ENCODE measurements at regions not wholly inside any gene's neighbourhood (a gene's known extent, or its start where the extent isn't known, plus 50 kb on each side); places are given as distances from the start of the nearest gene placed in this dataset.
"Not testable (repeated sequence)": the region's sequence is repeated elsewhere in the genome, so short reads cannot be mapped to it uniquely, and the experiment has no call there.

DNA sequence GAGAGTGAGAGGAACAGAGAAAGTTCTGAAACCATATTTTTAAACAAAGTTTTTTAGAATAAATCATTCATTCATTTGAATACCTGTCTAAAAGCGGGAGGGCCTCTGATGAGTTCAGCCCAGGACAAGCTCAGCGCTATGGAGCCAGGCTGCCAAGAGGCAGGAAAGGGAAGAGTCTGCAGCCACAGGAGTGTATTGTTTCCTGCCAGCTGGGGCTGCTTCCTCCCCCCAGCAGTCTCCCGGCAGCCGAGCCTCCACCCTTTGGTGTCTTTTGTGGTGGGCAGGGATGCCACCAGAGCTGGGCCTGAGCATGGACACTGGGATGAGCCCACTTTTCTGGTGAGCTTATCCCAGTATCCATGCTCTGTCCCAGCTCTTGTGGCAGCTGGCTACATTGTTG, 199.5 kb upstream of the TPRG1 start:
- no peak for DNase-seq (ENCODE audit: low spot score)

DNA sequence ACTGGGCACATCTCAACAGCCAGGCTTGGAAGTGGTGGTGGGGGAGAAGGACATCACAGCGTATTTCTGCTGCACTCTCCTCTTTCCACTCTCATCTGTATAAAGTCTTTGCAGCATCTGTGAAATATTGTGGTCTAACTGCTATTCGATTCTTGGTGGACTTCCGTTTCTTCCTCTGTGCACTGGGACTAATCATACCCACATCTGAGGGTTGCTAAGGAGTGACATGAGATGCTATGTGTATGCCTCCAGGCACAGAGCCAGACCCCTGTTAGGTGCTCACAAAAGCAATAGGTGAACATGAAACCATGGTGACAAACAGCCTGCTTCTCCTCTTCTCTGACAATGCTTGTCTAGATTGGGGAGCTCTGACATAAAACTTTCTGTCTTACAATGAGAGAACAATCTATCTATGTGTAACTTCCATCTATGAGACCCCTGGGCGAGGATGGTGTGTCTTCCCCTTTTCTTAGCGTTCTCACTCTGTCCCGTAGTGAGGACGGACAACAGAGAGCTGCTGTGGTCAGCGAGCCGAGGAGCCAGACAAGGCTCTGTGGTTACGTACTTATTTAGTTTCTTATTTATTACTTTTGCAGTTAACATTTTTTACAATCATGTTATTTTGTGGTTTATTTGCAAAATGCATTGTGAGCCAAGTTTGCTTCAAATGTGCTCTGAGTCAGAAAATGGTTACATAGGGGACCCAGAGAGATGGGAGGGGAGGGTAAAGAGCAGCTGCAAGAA, 196.7 kb upstream of the TPRG1 start:
- no peak for DNase-seq (ENCODE audit: low spot score)

DNA sequence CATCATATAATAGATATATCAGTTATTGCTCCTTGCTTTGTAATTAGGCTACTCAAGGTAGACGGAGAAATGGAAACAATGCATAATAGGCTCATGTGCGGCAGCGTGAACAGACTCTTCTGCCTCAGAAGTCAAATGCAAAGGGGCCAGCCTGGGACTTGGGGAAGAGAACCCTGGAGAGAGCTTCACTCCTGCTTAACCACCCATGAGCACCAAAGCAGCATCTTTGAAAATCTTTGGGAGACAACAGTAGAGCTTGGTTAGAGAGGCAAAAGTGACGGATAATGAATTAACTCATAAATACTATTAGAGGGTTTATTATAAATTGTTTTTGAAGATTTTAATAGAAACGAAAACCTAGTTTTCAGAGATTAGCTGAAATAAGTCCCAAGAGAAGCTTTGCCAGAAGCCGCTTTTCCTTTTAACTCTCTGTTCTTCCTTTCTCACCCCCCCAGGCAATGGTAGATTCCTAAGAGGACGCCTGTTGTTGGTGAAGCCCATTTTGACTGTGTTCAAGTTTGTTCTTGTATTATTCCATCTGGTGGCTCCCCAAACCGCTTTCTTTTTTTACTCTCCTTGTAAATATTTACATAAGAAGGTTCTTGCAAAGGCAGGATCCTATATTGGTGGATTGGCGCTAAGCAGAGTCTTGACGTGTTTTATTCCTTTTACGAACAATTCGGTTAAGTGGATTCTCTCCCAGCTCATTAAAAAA, 196.0 kb upstream of the TPRG1 start:
- no peak for DNase-seq (ENCODE audit: low spot score)

DNA sequence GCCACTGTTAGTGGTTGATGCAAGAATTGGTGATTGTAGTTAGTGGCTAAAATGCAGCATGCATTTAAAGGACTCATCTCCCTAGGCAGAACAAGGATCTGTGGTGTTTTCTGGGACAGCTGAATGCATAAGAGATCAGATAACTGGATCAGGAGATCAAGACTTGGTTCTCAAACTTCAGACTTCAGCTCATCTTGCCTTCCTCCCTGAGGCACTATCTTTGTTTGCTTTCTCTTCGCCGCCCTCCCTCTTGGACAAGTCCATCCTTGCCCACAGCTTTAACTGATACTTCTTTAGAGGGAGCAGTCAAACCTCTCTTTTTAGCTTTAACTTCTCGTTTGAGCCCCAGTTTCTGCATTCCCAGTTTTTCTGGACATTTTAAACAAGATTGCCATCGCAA, 195.4 kb upstream of the TPRG1 start:
- DNase-seq (ENCODE audit: low spot score) = no peak

DNA sequence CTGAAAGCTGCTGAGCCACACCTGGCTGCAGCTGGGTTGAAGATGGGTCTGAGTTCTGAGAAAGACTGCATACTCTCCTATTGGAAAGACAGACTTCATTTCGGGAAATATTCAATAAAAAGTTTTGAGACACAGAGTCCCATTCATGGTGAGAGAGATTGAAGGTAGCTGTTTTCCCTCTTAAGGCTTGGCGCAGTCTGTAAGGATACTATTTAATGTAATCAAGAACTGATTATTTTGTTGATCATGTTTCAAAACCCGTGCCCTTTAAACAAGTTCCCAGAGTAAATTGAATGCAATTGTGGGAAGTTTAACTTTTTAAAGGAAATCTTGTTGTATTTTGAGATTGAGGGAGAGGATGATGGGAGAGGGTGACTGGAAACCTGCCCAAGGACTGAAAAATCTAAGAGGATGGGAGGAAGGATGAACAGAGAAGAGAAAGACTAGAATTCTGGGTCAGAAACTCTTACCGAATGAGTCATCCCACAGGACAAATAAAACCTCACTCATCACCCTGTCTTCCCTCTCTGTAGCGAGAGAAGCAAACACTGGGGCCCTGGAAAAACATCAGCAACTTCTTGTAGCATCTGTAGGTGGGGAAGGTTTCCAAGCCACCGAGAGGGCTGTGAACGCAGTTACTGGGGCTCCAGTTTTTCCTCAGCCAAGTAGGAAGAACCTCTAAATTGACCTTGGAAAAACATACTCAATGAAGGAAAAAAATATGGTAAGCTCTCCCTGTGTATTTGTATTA, 193.2 kb upstream of the TPRG1 start:
- no peak for DNase-seq (ENCODE audit: low spot score)

DNA sequence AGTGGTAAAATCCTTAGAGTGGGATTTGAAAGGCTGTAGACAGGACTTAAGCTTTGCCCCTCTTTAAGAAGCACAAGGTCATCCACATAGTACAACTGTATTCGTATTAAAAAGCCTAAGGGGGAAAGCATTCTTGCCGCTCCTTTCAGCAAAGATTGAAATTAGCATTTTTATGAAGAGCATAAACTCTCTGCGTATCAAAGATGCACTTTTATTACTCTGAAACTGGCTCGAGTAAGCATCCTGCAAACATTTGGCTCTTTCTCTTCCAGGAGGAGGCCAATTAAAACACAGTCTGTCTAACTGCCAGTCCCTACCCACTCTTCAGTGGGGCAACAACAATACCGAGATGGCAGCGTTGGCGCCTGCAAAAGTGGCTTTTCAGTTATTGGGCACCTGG, 192.5 kb upstream of the TPRG1 start:
- DNase-seq (ENCODE audit: low spot score) = no peak

DNA sequence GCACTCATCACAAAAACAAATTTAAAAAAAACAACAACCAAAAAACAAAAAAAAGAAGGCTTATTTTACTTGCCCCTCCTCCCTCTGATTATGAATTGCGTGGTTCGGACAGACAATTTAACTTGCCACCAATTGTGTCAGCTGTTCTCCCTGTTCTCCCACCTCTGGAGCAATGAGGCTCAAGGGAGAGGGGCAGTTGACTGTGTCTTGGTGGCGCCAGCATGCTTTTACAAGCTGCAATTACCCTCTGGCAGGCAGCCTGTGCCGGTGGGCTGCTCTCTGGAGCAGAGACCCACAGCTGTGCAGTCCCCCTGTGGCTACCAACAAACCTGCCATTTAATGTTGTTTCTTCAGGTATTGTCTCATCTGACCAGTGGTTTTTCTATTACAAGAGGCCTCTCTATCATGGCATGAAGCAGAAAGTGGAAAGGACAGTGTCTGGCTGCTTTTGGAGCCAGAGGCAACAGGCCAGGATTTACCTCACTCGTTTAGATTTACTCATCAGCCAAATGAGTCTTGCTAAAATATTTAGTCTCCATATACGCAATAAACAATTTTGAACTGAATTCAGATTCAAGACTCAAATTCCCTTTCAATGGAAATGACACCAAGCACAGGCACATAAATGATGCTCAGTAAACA, 192.0 kb upstream of the TPRG1 start:
- no peak for DNase-seq (ENCODE audit: low spot score)

DNA sequence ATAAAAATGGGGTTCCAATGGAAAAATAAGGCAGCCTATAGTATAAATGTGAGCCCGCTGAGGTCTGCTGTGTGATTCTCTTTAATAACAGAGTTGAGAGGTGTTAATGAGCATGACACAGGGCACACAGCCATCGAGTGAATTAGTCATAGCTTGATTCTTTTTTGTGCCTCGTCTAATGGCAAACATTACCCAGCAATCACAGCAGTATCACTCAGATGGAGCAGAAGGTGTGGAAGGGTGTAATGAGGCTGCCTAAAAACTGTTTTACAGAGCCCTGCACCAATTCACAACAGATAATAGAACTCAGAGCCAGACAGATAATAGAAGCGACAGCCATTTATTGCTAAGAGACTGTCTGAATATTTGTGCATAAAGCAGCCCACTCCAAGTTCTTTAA, 178.6 kb upstream of the TPRG1 start:
- no peak for DNase-seq (ENCODE audit: low spot score)

DNA sequence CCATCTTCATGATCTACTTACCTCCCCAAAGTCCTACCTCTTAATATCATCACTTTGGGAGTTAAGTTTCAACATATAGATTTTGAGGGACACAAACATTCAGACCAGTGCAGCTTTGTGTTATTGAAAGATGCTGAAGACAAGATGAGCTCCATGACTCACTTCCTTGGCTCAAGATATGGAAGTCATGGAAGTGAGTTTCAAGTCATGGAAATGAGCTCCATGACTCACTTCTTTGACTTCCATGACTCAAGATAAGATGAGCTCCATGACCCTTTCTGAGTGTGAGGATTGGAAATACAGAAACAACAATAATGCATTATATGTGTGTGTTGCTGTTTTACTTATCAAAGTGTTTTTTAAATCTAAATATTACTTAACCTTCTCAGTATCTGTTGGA, 170.2 kb upstream of the TPRG1 start:
- no peak for DNase-seq (ENCODE audit: low spot score)

DNA sequence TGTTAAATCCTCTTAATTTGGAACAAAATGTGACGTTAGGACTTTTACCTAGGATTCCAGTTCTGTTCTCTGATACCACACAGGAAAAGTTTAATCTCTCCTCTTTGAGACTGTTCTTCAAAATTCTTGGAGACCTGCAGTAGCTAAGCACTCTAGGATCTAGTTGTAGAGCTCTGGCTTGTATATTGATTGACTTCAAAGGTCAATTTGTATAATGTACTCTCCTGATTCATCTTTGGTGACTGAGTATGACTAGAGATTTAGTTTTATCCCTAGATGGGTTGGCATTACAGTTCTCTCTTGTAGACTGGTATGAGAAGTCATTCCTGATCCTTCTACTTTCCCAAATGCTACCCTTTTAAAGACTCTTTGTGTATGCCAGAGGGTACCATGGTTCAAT, 168.4 kb upstream of the TPRG1 start:
- no peak for DNase-seq (ENCODE audit: low spot score)

DNA sequence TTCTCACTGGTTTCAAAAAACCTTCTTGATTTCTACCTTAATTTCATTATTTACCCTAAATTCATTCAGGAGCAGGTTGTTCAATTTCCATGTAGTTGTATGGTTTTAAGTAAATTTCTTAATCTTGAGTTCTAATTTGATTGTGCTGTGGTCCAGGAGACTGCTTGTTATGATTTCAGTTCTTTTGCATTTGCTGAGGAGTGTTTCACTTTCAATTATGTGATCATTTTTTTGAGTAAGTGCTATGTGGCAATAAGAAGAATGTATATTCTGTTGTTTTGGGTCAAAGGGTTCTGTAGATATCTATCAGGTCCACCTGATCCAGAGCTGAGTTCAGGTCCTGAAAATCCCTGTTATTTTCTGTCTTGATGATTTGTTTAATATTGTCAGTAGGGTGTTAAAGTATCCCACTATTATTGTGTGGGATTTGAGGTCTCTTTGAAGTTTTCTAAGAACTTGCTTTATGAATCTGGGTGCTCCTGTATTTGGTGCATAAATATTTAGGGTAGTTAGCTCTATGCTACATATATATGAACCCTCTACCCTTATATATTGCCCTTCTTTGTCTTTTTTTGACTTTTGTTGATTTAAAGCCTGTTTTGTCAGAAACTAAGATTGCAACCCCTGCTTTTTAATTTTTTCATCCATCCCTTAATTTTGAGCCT, 158.4 kb upstream of the TPRG1 start:
- DNase-seq (ENCODE audit: low spot score) = no peak

DNA sequence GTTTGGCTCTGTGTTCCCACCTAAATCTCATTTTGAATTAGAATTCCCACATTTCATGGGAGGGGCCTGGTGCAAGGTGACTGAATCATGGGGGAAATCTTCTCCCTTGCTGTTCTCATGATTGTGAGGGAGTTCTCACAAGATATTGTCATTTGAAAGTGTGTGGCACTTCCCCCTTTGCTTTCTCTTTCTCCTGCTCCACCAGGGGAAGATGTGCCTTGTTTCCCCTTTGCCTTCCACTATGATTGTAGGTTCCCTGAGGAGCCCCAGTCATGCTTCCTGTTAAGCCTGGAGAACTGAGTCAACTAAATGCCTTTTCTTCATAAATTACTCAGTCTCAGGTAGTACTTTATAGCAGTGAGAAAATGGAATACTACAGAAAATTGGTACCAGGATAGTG, 157.2 kb upstream of the TPRG1 start:
- DNase-seq (ENCODE audit: low spot score) = no peak

DNA sequence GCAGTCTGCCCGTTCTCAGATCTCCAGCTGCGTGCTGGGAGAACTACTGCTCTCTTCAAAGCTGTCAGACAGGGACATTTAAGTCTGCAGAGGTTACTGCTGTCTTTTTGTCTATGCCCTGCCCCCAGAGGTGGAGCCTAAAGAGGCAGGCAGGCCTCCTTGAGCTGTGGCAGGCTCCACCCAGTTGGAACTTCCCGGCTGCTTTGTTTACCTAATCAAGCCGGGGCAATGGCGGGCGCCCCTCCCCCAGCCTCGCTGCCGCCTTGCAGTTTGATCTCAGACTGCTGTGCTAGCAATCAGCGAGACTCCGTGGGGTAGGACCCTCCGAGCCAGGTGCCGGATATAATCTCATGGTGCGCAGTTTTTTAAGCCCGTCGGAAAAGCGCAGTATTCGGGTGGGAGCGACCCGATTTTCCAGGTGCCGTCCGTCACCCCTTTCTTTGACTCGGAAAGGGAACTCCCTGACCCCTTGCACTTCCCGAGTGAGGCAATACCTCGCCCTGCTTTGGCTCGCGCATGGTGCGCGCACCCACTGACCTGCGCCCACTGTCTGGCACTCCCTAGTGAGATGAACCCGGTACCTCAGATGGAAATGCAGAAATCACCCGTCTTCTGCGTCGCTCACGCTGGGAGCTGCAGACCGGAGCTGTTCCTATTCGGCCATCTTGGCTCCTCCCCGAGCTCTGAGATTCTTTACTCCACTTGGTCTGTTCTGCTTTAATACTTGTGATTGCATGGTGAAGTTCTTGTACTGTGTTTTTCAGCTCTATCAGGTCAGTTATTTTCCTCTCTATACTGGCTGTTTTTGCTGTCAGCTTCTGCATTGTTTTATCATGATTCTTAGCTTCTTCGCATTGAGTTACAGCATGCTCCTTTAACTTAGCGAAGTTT, 148.9 kb upstream of the TPRG1 start:
- not testable (repeated sequence) for DNase-seq (ENCODE audit: low spot score)

DNA sequence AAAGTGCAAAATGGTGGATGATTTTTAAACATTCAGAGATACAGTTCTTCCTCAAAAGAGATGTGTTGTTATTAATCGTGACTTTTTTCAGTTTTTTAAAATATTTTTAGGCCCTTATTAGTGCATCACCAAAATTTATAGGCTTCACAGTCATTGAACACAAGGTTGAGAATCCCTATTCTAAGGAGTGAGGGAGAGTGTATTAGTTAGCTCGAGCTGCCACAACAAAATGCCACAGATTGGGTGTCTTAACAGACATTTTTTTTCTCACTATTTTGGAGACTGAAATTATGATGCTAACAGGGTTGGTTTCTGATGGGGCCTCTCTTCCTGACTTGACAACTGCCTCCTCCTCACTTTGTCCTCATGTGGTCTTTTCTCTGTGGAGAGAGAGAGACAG, 145.9 kb upstream of the TPRG1 start:
- DNase-seq (ENCODE audit: low spot score) = no peak

DNA sequence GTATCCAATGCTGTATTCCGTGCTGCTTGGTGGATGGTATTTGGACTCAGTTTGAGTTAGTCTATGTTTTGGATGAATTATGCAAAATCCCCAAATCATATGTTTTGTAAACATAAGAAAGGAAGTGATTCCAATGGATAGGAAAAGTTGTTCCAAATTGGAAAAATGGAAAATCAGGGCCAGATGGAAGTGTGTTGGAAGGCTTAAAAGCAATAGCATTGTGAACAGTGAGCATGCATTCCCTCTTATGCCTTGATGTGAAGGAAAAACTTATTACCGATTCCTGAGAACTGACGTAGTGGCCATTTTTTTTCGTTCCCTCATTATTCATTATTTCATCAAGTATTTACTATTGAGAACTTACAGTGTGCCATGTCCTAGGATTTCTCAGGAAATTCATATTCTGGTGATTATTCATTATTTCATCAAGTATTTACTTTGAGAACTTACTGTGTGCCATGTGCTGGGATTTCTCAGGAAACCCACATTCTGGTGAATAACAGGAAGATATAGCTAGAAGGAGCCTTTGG, 144.1 kb upstream of the TPRG1 start:
- DNase-seq (ENCODE audit: low spot score) = no peak

DNA sequence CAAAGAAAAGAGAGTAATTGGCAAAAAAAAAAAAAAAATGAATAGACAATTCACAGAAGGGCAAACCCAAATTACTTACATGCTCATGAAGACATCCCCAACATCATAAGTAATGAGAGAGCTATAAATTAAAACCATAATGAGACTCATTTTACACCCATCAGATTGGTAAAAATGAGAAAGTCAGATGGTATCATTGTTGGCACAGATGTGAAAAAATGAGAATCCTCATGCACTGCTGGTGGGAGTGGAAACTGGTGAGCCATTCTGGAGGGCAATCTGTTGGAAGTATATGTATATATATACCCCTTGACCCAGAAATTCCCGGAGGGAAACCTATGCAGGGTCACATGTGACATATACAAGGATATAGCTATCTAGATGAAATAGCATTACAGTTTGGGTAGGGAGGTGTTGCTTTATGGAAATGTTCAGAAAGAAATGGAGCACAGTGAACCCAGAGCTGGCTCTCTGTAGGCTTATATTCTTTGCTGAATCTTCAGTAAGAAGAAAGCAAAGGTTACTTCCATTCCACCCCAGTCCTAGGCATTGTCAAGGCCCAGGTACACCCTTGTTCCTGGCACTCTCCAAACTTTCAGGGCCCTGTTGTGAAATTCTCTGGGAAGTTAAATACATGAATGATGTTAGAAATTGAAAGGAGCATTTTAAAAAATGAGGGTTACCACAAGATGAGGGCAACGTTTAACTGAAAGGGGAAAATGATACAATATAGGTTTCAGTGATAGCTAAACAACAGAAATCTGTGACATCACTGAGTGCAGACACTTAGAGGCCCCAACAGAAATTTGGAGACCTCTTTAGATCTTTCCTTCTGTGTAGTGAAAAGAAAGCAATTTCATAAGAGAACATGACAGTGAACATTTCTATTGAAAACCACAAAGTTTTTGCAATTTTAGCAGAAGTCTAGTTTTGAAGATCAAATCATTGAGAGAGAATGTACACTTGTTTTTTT, 132.7 kb upstream of the TPRG1 start:
- DNase-seq (ENCODE audit: low spot score) = no peak

DNA sequence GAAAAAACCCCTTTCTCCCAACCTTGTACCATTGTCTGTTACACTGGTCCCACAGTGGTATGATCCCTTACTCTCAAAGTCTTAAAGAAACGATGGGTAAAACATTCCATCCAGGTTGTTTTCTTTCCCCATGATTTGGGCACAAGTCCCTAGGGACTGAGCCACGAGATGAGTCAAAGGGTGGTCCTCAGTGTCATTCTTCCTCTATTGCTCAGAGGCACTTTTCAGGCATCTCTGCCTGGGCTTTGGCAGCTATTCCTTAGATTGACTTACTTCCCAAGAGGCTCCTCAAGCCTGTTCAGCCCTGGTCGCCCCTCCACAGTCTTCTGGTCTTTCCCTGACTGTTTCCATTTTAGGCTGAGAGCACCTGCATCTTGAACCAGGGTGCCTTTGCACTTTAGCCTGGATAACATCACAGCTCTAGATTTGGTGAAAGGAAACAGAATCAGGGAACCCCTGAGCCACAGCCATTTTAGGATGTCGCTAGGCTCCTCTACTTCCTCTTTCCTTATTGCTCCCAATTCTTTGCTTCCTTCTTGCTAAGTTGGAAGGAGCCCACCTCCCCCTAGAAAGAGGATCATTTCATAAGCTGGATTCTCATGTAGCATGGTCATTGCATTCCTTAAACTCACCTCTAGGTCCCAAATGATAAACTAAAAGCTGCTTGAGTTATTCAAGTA, 131.0 kb upstream of the TPRG1 start:
- DNase-seq (ENCODE audit: low spot score) = no peak

DNA sequence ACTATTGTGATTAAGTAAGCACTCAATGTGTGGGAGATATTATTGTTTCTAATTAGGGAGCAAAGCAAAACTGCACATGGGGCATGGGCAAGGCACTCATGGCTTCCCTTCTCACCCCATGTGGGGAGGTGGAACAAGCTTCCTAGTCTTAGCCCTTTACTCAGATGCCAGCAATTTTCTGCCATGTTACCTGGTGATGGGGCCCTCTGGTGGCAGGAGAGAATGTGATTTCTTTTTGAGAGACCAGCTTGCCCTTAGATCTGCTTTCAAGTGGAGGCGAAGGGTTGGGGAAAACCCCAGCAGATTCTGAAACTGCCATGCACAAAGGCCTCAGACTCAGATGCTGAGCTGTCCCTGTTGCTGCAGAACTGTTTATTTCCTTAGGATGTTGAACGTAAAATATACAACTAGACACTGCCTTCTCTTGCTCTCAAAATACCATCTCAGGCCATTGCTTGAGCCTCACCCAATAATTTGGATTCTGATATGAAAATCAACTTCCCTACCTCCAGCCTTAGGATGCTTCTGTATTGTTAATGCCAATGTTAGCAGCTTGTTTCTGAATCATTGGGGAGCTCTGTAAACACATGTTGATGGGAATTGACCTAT, 130.2 kb upstream of the TPRG1 start:
- DNase-seq (ENCODE audit: low spot score) = no peak
